ENCODE measurements at regions not wholly inside any gene's neighbourhood (a gene's known extent, or its start where the extent isn't known, plus 50 kb on each side); places are given as distances from the start of the nearest gene placed in this dataset.

GRCh38 chr5:3317051-3317795 lies 278.4 kb upstream of the IRX1 start:
- Histone ChIP-seq H3K4me1 (replicated peaks) (no peaks in the 10 kb centered on the region), H3K36me3 (no peaks in the 10 kb centered on the region), H3K4me3 (no peak overlapping the region), H3K9me3 (replicated peaks) (peaks cover 41% of the 10 kb centered on the region), H3K27ac (no peak overlapping the region), H3K27me3 (replicated peaks) (no peaks in the 10 kb centered on the region)
- no peak for DNase-seq (ENCODE audit: low read depth in 1 of 2, low spot score in 2 of 2)

GRCh38 chr5:3313569-3313968 lies 282.1 kb upstream of the IRX1 start:
- Histone ChIP-seq H3K4me3 (no peak overlapping the region), H3K36me3 (no peaks in the 10 kb centered on the region), H3K27ac (no peak overlapping the region), H3K27me3 (replicated peaks) (no peaks in the 10 kb centered on the region), H3K4me1 (replicated peaks) (no peaks in the 10 kb centered on the region), H3K9me3 (replicated peaks) (peaks cover 56% of the 10 kb centered on the region)
- DNase-seq (ENCODE audit: low read depth in 1 of 2, low spot score in 2 of 2) = no peak

GRCh38 chr5:3312299-3312698 lies 283.3 kb upstream of the IRX1 start:
- DNase-seq (ENCODE audit: low read depth in 1 of 2, low spot score in 2 of 2) = no peak
- no peak overlapping the region for H3K27ac ChIP-seq
- H3K4me1 ChIP-seq (replicated peaks) = no peaks in the 10 kb centered on the region
- no peaks in the 10 kb centered on the region for H3K27me3 ChIP-seq (replicated peaks)
- no peak overlapping the region for H3K4me3 ChIP-seq
- H3K9me3 ChIP-seq (replicated peaks) = peaks cover 58% of the 10 kb centered on the region
- H3K36me3 ChIP-seq = no peaks in the 10 kb centered on the region

GRCh38 chr5:3311433-3311832 lies 284.2 kb upstream of the IRX1 start:
- no peak overlapping the region for H3K27ac ChIP-seq
- H3K36me3 ChIP-seq = no peaks in the 10 kb centered on the region
- no peaks in the 10 kb centered on the region for H3K27me3 ChIP-seq (replicated peaks)
- DNase-seq (ENCODE audit: low read depth in 1 of 2, low spot score in 2 of 2) = no peak
- peaks cover 66% of the 10 kb centered on the region for H3K9me3 ChIP-seq (replicated peaks)
- no peak overlapping the region for H3K4me3 ChIP-seq
- no peaks in the 10 kb centered on the region for H3K4me1 ChIP-seq (replicated peaks)

GRCh38 chr5:3310541-3311261 lies 284.9 kb upstream of the IRX1 start:
- H3K9me3 ChIP-seq (replicated peaks) = peaks cover 66% of the 10 kb centered on the region
- H3K4me1 ChIP-seq (replicated peaks) = no peaks in the 10 kb centered on the region
- H3K36me3 ChIP-seq = no peaks in the 10 kb centered on the region
- no peak overlapping the region for H3K27ac ChIP-seq
- peak; percentile 29 to 61 for DNase-seq (ENCODE audit: low read depth in 1 of 2, low spot score in 2 of 2)
- no peak overlapping the region for H3K4me3 ChIP-seq
- no peaks in the 10 kb centered on the region for H3K27me3 ChIP-seq (replicated peaks)

GRCh38 chr5:3309538-3309937 lies 286.1 kb upstream of the IRX1 start:
- H3K4me1 ChIP-seq (replicated peaks) = no peaks in the 10 kb centered on the region
- H3K4me3 ChIP-seq = no peak overlapping the region
- H3K27me3 ChIP-seq (replicated peaks) = no peaks in the 10 kb centered on the region
- H3K27ac ChIP-seq = no peak overlapping the region
- H3K36me3 ChIP-seq = no peaks in the 10 kb centered on the region
- peaks cover 68% of the 10 kb centered on the region for H3K9me3 ChIP-seq (replicated peaks)
- DNase-seq (ENCODE audit: low read depth in 1 of 2, low spot score in 2 of 2) = no peak

GRCh38 chr5:3307982-3308621 lies 287.5 kb upstream of the IRX1 start:
- DNase-seq (ENCODE audit: low read depth in 1 of 2, low spot score in 2 of 2) = no peak
- Histone ChIP-seq H3K4me1 (replicated peaks) (no peaks in the 10 kb centered on the region), H3K36me3 (no peaks in the 10 kb centered on the region), H3K27me3 (replicated peaks) (no peaks in the 10 kb centered on the region), H3K9me3 (replicated peaks) (peaks cover 62% of the 10 kb centered on the region), H3K4me3 (no peak overlapping the region), H3K27ac (no peak overlapping the region)

GRCh38 chr5:3305432-3305831 lies 290.2 kb upstream of the IRX1 start:
- Histone ChIP-seq H3K9me3 (replicated peaks) (peaks cover 49% of the 10 kb centered on the region), H3K4me1 (replicated peaks) (no peaks in the 10 kb centered on the region), H3K4me3 (no peak overlapping the region), H3K27me3 (replicated peaks) (no peaks in the 10 kb centered on the region), H3K27ac (no peak overlapping the region), H3K36me3 (no peaks in the 10 kb centered on the region)
- DNase-seq (ENCODE audit: low read depth in 1 of 2, low spot score in 2 of 2) = no peak

GRCh38 chr5:3304346-3304745 lies 291.3 kb upstream of the IRX1 start:
- H3K36me3 ChIP-seq = no peaks in the 10 kb centered on the region
- no peaks in the 10 kb centered on the region for H3K4me1 ChIP-seq (replicated peaks)
- H3K9me3 ChIP-seq (replicated peaks) = peaks cover 47% of the 10 kb centered on the region
- H3K27ac ChIP-seq = no peak overlapping the region
- no peaks in the 10 kb centered on the region for H3K27me3 ChIP-seq (replicated peaks)
- H3K4me3 ChIP-seq = no peak overlapping the region
- DNase-seq (ENCODE audit: low read depth in 1 of 2, low spot score in 2 of 2) = no peak

- Histone ChIP-seq H3K4me1 (replicated peaks) (no peaks in the 10 kb centered on the region), H3K36me3 (no peaks in the 10 kb centered on the region), H3K9me3 (replicated peaks) (peaks cover 47% of the 10 kb centered on the region), H3K27ac (no peak overlapping the region), H3K4me3 (no peak overlapping the region), H3K27me3 (replicated peaks) (no peaks in the 10 kb centered on the region)
- no peak for DNase-seq (ENCODE audit: low read depth in 1 of 2, low spot score in 2 of 2)
Measured at GRCh38 chr5:3303777-3304176, 291.9 kb upstream of the IRX1 start.

- Histone ChIP-seq H3K9me3 (replicated peaks) (peaks cover 55% of the 10 kb centered on the region), H3K27ac (no peak overlapping the region), H3K4me1 (replicated peaks) (no peaks in the 10 kb centered on the region), H3K4me3 (no peak overlapping the region), H3K36me3 (no peaks in the 10 kb centered on the region), H3K27me3 (replicated peaks) (no peaks in the 10 kb centered on the region)
- DNase-seq (ENCODE audit: low read depth in 1 of 2, low spot score in 2 of 2) = no peak
Measured at GRCh38 chr5:3302228-3302627, 293.4 kb upstream of the IRX1 start.

- DNase-seq (ENCODE audit: low read depth in 1 of 2, low spot score in 2 of 2) = no peak
- Histone ChIP-seq H3K4me1 (replicated peaks) (no peaks in the 10 kb centered on the region), H3K27me3 (replicated peaks) (no peaks in the 10 kb centered on the region)
Measured at GRCh38 chr5:3301306-3301705, 294.3 kb upstream of the IRX1 start.

GRCh38 chr5:3300726-3301125 lies 294.9 kb upstream of the IRX1 start:
- H3K27ac ChIP-seq = no peak overlapping the region
- H3K9me3 ChIP-seq (replicated peaks) = peaks cover 48% of the 10 kb centered on the region
- no peaks in the 10 kb centered on the region for H3K36me3 ChIP-seq
- no peaks in the 10 kb centered on the region for H3K27me3 ChIP-seq (replicated peaks)
- peak in 1 of 2 experiments; percentile 35 for DNase-seq (ENCODE audit: low read depth in 1 of 2, low spot score in 2 of 2)
- no peak overlapping the region for H3K4me3 ChIP-seq
- no peaks in the 10 kb centered on the region for H3K4me1 ChIP-seq (replicated peaks)

More at GRCh38 chr5:3301306-3301705, 294.3 kb upstream of the IRX1 start:
- peaks cover 47% of the 10 kb centered on the region for H3K9me3 ChIP-seq (replicated peaks)
- no peak overlapping the region for H3K27ac ChIP-seq
- no peak overlapping the region for H3K4me3 ChIP-seq
- no peaks in the 10 kb centered on the region for H3K36me3 ChIP-seq

- H3K4me1 ChIP-seq (replicated peaks) = no peaks in the 10 kb centered on the region
- no peak overlapping the region for H3K4me3 ChIP-seq
- DNase-seq (ENCODE audit: low read depth in 1 of 2, low spot score in 2 of 2) = no peak
- H3K27ac ChIP-seq = no peak overlapping the region
- H3K27me3 ChIP-seq (replicated peaks) = no peaks in the 10 kb centered on the region
- H3K9me3 ChIP-seq (replicated peaks) = peaks cover 38% of the 10 kb centered on the region
- no peaks in the 10 kb centered on the region for H3K36me3 ChIP-seq
Measured at GRCh38 chr5:3299441-3299840, 296.2 kb upstream of the IRX1 start.
